ENCODE measurements at regions not wholly inside any gene's neighbourhood (a gene's known extent, or its start where the extent isn't known, plus 50 kb on each side); places are given as distances from the start of the nearest gene placed in this dataset.
"Not testable (repeated sequence)": the region's sequence is repeated elsewhere in the genome, so short reads cannot be mapped to it uniquely, and the experiment has no call there.

DNA sequence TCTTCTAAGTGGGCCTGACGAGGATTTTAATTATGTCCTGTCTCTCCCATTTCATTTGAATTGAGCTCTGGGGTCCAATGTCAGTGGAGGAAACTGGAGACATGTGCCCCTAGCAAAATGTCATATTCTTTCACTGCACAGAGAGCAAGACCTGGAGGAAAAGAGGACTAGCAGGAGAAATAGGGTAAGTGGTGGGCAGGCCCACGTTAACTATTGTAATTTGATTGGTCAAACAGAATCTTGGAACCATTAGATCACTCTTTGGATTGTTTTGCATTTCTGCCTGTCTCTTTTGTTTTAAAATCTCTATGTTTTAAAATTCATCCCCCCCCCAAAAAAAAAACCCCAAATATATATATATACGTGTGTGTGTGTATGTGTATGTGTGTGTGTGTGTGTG is 113.9 kb upstream of the PELI2 start:
- H3K36me3 ChIP-seq (ENCODE audit: low read depth) = no peaks in the 10 kb centered on the region
- H3K4me1 ChIP-seq (ENCODE audit: insufficient read depth, poor library complexity, severe bottlenecking) = no peaks in the 10 kb centered on the region
- H3K27ac ChIP-seq (ENCODE audit: poor library complexity, severe bottlenecking) = no peak overlapping the region
- DNase-seq (ENCODE audit: low spot score) (no peak), ATAC-seq (ENCODE audit: low read depth) (no peak)
- no peaks in the 10 kb centered on the region for H3K27me3 ChIP-seq (ENCODE audit: insufficient read depth, poor library complexity, severe bottlenecking)
- H3K9me3 ChIP-seq (ENCODE audit: severe bottlenecking) = no peaks in the 10 kb centered on the region
- TF ChIP-seq, protein P1, sequence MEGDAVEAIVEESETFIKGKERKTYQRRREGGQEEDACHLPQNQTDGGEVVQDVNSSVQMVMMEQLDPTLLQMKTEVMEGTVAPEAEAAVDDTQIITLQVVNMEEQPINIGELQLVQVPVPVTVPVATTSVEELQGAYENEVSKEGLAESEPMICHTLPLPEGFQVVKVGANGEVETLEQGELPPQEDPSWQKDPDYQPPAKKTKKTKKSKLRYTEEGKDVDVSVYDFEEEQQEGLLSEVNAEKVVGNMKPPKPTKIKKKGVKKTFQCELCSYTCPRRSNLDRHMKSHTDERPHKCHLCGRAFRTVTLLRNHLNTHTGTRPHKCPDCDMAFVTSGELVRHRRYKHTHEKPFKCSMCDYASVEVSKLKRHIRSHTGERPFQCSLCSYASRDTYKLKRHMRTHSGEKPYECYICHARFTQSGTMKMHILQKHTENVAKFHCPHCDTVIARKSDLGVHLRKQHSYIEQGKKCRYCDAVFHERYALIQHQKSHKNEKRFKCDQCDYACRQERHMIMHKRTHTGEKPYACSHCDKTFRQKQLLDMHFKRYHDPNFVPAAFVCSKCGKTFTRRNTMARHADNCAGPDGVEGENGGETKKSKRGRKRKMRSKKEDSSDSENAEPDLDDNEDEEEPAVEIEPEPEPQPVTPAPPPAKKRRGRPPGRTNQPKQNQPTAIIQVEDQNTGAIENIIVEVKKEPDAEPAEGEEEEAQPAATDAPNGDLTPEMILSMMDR (IDR thresholded peaks at IDR 0.05; ENCODE audit: poor library complexity, severe bottlenecking) = no peak
- H3K4me3 ChIP-seq (ENCODE audit: severe bottlenecking) = no peak overlapping the region

DNA sequence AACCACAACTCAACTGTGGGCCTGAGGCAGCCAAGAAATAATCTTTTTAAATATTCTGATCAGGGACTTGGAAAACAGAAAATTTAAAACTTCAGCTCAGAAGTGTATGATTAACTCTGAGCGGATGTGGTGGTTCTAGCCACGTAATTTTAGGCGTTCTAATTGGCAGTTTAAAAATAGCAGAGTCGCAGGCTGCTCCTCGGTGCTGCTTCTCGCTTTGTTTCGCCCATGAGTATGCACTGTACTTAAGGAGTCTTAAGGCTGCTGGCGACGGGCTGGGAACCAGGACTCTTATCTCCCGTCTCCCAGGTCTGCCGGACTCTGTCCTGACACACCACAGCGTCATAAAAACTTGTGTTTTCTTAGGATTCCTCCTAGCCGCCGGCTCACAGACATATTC is 113.4 kb upstream of the PELI2 start:
- no peak for DNase-seq (ENCODE audit: low spot score)
- Histone ChIP-seq H3K27me3 (ENCODE audit: insufficient read depth, poor library complexity, severe bottlenecking) (no peaks in the 10 kb centered on the region), H3K4me1 (ENCODE audit: insufficient read depth, poor library complexity, severe bottlenecking) (no peaks in the 10 kb centered on the region), H3K4me3 (ENCODE audit: severe bottlenecking) (no peak overlapping the region), H3K9me3 (ENCODE audit: severe bottlenecking) (no peaks in the 10 kb centered on the region), H3K27ac (ENCODE audit: poor library complexity, severe bottlenecking) (no peak overlapping the region), H3K36me3 (ENCODE audit: low read depth) (no peaks in the 10 kb centered on the region)
- no peak for ATAC-seq (ENCODE audit: low read depth)
- TF ChIP-seq, protein P1 (IDR thresholded peaks at IDR 0.05; ENCODE audit: poor library complexity, severe bottlenecking) = no peak

DNA sequence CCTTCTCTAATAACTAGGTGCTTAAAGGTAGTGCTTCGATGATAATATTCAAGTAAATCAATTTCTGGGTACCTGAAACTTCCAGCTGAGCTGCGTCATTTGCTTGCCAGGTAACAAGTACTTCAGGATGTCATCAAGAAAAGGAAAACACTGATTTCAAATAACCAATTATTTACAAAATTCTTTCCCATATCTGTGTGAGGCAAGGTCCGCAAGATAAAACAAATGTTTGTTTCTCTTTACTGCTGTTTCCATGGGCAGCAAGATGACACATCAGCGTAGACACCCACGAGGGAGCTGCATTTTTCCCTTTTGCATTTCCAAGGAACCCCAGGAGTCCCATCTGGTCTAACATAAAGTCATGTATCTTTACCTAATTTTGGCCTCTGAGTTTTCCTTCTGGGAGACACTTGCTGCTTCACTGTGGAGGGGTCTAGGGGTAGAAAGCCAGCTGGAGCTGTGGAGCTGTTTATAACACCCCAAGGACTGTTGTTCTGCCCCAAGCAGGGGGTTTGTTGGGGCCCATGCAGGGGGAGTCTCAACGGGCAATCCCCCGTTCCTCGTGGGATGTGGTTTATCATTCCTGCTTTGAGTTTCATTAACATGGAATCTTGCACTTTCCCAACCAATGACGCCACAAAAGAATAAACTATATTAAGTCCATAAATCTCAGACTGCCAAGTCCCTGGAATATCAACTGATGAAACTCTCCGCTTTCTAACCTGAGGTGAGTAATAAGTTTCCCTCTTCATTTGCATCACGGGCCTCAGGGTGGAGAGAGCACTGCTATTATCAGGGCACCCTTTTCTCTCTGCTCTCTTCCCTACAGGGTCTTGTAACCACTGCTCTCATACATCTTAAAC is 112.8 kb upstream of the PELI2 start:
- H3K4me3 ChIP-seq (ENCODE audit: severe bottlenecking) = no peak overlapping the region
- H3K4me1 ChIP-seq (ENCODE audit: insufficient read depth, poor library complexity, severe bottlenecking) = no peaks in the 10 kb centered on the region
- H3K27ac ChIP-seq (ENCODE audit: poor library complexity, severe bottlenecking) = no peak overlapping the region
- ATAC-seq (ENCODE audit: low read depth) (no peak), DNase-seq (ENCODE audit: low spot score) (no peak)
- H3K36me3 ChIP-seq (ENCODE audit: low read depth) = no peaks in the 10 kb centered on the region
- no peaks in the 10 kb centered on the region for H3K9me3 ChIP-seq (ENCODE audit: severe bottlenecking)
- no peaks in the 10 kb centered on the region for H3K27me3 ChIP-seq (ENCODE audit: insufficient read depth, poor library complexity, severe bottlenecking)
- TF ChIP-seq, protein P1 (IDR thresholded peaks at IDR 0.05; ENCODE audit: poor library complexity, severe bottlenecking) = no peak

DNA sequence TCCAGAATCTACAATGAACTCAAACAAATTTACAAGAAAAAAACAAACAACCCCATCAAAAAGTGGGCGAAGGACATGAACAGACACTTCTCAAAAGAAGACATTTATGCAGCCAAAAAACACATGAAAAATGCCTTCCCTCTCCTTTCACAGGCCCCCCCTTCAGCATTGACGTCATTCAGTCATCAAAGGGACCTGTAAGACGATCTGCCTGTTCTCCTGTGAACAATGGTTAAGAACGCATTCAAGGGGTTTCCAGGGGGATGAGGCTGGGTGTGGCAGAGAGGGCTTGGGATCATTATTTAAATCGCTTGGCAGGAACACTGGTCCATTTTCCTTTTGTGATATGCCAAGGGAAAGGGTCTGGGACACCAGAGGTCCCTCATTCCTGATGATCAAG is 110.7 kb upstream of the PELI2 start:
- H3K4me1 ChIP-seq (ENCODE audit: insufficient read depth, poor library complexity, severe bottlenecking); ATAC-seq (ENCODE audit: low read depth); H3K27me3 ChIP-seq (ENCODE audit: insufficient read depth, poor library complexity, severe bottlenecking); H3K4me3 ChIP-seq (ENCODE audit: severe bottlenecking); H3K9me3 ChIP-seq (ENCODE audit: severe bottlenecking); H3K36me3 ChIP-seq (ENCODE audit: low read depth); H3K27ac ChIP-seq (ENCODE audit: poor library complexity, severe bottlenecking); DNase-seq (ENCODE audit: low spot score): not testable (repeated sequence)

DNA sequence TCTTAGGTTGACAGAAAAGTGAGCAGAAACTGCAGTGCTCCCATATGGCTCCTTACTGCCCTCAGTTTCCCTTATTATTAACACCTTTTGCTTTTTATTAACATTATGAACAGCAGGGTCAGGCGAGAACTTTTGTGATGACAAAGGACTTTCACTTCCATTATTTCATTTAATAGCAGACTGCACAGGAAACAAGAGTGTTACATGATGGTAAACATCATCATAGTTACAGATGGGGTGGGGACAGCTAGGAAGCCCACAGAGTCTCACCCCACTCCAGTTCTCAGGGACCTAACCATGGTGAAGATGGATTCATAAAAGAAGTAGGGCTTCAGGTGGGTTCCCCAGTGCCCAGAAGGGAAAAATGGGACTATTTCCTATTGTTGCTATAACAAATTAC is 110.1 kb upstream of the PELI2 start:
- no peaks in the 10 kb centered on the region for H3K4me1 ChIP-seq (ENCODE audit: insufficient read depth, poor library complexity, severe bottlenecking)
- no peak for DNase-seq (ENCODE audit: low spot score)
- H3K9me3 ChIP-seq (ENCODE audit: severe bottlenecking) = no peaks in the 10 kb centered on the region
- TF ChIP-seq, protein P1 (IDR thresholded peaks at IDR 0.05; ENCODE audit: poor library complexity, severe bottlenecking) = no peak
- no peak overlapping the region for H3K4me3 ChIP-seq (ENCODE audit: severe bottlenecking)
- no peaks in the 10 kb centered on the region for H3K27me3 ChIP-seq (ENCODE audit: insufficient read depth, poor library complexity, severe bottlenecking)
- no peak overlapping the region for H3K27ac ChIP-seq (ENCODE audit: poor library complexity, severe bottlenecking)
- no peak for ATAC-seq (ENCODE audit: low read depth)
- H3K36me3 ChIP-seq (ENCODE audit: low read depth) = no peaks in the 10 kb centered on the region

DNA sequence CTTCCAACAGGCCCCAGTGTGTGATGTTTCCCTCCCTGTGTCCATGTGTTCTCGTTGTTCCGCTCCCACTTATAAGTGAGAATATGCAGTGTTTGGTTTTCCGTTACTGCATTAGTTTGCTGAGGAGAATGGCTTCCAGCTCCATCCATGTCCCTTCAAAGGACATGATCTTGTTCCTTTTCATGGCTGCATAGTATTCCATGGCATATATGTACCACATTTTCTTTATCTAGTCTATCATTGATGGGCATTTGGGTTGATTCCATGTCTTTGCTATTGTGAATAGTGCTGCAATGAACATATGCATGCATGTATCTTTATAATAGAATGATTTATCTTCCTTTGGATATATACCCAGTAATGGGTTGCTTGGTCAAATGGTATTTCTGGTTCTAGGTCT is 109.5 kb upstream of the PELI2 start:
- not testable (repeated sequence) for H3K4me1 ChIP-seq (ENCODE audit: insufficient read depth, poor library complexity, severe bottlenecking); H3K4me3 ChIP-seq (ENCODE audit: severe bottlenecking); ATAC-seq (ENCODE audit: low read depth); H3K9me3 ChIP-seq (ENCODE audit: severe bottlenecking); DNase-seq (ENCODE audit: low spot score); H3K27ac ChIP-seq (ENCODE audit: poor library complexity, severe bottlenecking); H3K27me3 ChIP-seq (ENCODE audit: insufficient read depth, poor library complexity, severe bottlenecking); H3K36me3 ChIP-seq (ENCODE audit: low read depth)

Measured in RWPE2 (cell line).